ENCODE measurements at regions not wholly inside any gene's neighbourhood (a gene's known extent, or its start where the extent isn't known, plus 50 kb on each side); places are given as distances from the start of the nearest gene placed in this dataset.

DNA sequence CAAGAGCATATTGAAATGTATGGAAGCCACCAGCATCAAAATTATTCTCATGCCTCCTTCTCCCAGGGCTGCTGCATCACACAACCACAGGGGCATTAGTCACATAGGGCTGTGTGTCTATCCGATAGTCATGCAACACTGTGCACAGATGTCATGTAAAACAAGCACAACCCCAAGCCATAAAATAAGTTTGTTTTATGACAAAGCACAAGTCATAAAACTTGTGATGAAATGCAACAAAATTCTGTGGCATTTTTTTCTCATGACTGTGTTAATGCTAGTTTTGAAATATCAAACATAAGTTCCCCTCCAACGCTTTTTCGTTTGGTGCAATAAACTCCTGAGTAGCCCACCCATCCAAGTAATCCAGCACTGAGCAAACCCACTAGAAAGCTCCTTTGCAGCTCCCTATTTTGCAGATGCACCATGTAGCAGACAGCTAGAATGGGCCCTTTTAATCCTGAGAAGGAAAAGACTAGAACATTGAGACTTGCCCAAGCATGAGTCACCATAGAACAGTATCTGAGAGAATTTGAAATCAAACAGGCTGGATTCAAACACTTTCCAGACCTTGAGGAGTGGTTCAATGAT is 93.3 kb upstream of the ZNF366 start:
- TF ChIP-seq CTCF (IDR thresholded peaks at IDR 0.05) (no peak), EP300 (IDR thresholded peaks at IDR 0.05) (no peak), POLR2AphosphoS5 (IDR thresholded peaks at IDR 0.05) (no peak), POLR2A (IDR thresholded peaks at IDR 0.05) (no peak)

Data from gastroesophageal sphincter (tissue), 3 donors.